ENCODE measurements at regions not wholly inside any gene's neighbourhood (a gene's known extent, or its start where the extent isn't known, plus 50 kb on each side); places are given as distances from the start of the nearest gene placed in this dataset.

DNA sequence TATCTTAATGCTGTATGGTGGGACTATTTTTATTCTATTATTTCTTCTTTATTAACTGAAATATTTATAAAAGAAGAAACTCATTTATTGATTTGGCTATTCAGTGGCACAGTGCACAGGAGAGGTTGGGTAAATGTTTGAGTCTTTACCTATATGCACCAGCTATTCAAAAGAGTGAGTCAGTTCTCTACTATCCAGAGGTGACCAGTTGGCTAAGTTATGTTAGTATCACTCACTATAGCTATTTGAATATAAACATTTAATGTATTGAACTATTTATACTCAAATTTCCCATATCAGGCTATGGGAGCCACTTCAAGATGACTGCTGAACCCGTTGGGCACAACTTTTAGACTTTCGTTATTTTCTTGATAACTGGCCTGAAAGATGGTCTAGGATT, 106.1 kb upstream of the VEGFC start:
- no peak for DNase-seq

DNA sequence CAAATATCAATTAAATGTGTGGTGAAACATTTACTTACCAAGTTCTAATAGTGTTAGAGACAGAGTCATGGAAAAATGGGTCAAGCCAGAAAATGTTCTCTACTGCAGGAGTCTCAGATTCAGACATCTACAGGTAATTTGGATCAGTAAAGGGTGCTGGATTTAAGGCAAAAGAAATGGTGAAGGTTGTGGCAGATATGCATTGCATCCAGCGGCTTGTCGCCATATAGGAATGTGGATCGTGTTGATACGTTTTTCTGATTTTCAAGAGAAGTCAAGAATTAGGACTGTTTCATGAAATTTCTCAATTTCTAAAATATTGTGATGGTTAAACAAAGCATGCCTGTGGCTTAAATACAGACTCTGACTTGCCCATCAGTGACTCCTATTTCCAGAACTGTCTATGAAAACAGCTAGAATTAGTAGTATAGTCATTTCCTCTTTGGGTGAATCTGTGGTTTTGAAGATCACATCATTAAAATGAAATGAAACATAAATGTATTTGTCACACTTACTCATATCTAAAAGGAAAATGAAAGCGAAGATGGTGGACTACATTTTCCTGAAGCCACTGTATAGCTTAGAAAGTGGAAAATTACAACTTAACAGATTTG, 110.1 kb upstream of the VEGFC start:
- DNase-seq: no peak

DNA sequence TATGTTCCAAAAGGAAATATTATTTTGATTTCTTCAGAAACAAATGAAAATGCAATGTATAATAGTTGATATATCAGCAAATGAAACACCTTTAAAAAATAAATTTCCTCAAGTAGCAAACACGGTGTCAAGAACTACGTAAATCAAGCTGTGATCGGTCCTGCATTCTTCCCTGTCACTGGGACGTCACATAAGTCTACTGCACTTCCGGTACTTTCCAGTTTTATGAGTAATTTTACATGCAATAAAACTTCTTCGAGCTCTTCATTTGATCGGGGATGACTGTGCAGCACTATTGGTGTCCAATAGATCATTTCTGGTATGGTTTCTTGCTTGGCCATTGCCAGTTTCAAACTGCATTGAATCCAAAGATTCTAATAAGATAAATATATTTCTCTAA, 114.0 kb upstream of the VEGFC start:
- no peak for DNase-seq

DNA sequence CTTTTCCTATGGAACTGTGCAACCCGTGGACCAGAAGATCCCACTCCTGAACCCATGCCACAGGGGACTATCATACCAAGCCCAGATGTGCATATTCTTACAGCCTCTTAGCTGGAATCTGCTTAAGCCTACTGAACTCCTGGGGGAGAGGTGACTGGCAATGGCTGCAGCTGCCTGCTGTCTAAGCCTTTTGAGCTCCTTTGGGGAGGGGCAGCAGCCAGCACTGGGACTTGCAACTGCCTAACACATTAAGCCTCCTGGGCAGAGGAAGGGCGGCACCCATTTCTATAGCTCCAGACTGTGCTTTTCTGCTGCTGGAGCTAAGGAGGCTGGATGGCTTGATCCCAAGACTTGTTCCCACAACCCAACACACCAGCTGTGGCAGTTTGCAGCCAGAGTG, 117.9 kb upstream of the VEGFC start:
- DNase-seq: no peak

DNA sequence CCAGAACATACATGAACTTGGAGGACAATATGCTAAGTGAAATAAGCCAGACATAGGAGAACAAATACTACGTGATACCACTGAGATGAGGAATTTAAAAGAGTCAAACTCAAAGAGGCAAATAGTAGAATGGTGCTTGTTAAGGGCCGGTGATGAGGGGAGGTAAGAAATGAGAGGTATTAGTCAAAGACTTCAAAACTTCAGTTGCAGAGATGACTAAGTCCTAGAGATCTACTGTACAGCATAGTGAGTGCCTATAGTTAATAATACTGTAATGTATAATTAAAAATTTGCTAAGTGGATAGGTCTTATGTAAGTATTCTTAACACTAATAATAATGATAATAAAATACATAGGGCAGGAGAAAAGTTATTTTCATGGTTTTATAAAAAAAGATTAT, 126.9 kb upstream of the VEGFC start:
- no peak for DNase-seq

DNA sequence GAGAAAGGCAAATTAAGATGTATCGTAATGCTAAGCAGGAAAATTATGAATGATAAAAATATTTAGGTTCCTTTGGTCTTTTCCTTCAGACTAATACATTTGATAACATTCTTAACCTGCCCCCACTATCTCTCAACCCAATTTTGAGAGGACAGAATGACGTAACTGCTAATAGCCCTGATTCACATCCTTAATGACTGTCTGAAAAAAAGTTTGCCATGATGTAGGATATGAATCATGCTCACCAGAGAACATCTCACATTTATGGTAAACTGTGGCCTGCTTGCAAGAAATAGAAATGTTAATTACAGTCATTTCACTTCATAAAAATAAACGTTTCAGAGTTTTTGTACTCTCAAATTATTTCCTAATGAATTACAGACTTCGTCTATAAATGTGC, 128.0 kb upstream of the VEGFC start:
- no peak for DNase-seq

DNA sequence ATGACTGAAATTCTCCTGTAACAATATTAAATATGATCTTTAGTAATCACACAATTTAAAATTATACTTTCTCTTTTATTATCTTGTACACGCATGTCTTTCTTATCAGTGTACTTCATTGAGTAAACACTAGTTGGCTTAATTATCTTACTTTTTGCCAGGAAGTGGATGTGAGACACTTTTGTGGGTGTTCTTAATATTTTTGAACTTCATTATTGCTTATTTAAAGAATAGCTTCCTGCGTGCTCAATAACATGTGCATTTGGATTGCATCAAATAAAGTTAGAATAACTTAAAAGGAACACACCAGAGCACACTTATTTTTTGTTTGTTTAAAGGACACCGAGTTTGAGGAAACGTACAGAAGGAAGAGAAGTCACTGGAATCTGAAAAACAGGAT, 128.5 kb upstream of the VEGFC start:
- DNase-seq: no peak

DNA sequence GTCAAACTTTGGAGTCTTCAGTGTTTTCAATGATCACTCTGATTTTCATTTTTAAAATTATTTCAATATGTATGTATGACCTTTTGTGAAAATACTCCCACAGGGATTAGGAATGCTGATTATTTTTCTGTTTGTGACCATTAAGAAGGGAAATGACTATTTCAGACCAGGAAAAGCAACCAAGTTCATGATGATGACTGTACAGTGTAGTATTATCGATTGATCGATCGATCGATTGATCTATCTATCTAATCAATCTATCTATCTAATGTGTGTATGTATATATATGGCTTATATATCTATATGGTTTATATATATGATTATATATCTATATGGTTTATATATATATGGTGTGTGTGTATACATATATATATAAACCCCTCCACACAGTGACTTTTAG, 131.5 kb upstream of the VEGFC start:
- DNase-seq: no peak

DNA sequence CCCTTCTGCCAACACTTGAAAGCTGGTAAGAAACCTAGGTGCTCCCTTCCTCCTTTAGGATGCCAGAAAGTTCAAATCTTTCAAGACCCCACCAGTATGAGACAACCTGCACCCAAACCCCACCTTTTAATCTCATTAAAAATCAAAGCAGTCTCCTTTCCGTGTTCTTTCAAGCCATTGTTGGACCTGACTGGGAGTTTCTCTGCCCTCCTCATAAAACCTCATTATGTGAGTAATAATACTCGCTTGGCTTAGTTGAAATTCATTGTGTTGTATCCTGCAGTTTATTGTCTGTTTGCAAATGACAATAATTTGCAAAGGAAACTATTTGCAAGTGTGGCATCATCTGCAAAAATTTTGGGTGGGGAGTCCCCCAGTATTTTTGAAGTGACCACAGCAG, 133.2 kb upstream of the VEGFC start:
- DNase-seq: no peak

DNA sequence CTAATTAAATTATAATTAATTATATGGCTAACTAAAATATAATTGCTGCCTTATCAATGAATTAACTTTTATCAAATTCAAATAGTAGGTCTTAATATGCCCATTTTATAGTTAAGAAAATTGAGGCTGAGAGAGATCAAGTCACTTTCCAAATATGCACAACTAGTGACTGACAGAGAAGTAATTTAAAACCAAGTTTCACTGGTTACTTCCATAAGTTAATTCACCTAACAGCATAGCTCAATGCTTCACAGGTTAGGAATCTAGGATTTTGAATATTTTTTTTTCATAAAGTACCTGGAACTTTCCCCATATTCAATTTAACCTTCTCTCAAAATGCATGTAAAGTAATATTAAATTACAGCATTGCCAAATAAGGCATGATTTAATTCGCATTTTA, 134.4 kb upstream of the VEGFC start:
- no peak for DNase-seq

DNA sequence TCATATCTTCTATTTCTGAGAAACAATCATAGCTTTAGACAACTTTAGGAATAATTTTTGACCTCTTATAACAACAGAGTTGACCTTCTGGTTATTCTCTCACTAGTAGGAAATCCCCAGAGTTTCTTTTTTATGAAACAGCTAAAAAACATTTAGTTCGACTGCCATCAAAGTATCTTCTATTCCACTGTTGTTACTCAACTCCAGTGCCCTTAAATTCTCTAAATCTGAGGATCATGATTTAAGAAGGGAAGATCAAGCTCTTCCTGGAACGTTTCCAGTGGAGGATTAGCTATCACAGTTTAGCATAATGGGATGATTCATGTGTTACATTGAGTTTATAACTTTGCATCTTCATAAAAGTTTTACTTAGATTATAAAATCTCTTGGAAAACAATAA, 134.9 kb upstream of the VEGFC start:
- DNase-seq: no peak

DNA sequence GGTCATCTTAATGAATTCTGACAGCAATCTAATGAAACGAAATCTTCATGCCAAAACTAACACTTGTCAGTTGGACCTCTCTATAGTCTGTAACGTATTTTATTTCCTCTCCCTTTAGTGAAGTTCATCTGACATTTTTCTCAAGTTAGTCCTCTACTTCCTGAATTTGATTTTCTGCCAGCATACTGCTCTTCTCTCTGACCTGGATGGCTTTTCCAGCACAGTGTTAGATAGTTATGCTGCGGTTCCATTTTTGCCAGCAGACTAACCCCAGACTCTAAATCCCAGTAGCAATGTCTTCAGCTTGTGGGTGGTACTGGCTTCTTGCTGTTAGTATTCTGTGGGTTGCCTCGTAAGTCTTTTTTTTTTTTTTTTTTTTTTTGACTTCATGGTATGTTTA, 146.7 kb upstream of the VEGFC start:
- DNase-seq: no peak

DNA sequence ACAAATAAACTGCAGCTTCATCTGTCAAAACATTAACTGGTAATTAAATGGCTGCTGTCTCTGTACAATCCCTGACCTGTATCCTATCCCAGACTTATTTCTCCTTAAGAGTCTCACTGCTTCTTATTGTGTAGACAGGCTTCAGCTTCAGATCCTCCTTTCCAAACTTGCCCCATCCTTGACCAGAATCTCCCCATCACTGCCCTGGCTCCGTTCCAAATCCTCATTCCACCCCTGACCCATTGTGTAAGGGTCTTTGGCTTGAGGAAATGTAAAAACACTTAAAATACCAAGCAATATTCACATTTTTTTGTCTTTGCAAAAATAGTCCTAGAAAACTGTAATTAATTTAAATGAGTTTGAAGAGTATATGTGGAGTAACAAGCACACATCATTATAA, 152.6 kb upstream of the VEGFC start:
- no peak for DNase-seq

DNA sequence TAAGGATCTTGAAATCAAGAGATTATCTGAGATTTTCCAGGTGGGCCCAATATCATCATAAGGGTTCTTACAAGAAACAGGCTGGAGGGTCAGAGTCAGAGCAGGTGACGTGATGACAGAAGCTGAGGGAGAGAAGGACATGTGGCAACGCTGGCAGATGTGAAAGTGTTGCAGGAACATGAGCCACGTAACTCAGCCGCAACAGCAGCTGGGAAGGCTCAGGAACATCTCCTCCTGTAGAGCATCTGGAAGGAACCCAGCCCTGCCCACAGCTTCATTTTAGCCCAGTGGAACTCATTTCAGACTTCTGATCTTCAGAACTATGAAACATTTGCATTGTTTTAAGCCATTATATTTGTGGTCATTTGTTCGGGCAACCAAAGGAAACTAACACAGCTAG, 156.3 kb upstream of the VEGFC start:
- DNase-seq: no peak

DNA sequence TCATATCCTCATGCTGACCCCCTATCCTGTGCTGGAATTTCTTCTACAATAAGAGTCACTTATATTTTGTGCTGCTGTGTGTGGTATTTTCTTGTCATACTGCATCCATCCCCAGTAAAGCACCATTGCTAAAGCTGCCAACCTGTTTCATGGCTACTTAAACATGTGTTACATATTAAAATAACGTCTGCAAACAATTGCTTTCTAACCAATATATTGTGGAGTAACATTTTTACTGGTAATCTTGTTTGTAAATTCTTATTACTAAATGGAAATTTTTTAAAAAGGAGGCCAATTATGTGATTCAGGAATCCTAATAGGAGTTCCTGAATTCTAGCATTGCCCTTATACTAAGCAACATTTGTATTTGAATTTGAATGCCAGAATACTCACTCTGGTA, 160.3 kb upstream of the VEGFC start:
- DNase-seq: no peak

DNA sequence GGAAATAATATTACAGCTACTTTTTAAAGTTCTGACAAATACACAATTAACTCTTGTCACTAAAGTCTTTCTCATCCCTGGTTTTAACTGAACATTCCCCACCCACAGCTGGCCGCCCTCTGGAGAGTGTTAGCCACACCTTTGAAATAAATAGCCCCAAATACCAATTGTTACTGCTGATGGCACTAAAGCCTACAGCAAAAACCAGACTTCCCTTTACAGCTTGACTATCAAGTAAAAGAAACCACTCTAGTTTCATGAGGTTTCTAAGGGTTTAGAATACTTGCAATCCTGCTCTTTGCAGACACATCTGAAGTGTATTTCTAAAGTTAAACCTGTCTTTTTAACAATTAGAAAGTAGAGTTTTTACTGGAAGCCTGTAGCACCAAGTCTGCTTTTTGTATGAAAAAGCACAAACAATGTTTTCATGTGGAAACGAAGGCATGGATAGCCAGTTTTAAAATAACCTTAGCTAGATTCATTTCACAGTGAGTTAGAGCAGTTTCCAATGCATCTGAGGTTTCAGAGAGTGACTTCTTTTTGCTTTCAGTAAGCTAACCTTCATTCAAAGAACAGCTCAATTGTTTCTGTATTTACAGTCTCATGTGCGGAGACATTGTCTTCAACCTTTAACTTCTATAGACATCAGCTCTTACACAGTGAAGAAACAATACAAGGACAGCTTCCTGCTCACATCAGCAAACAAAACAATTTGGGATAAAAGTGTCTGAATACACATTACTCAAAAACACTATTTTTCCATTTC, 164.8 kb upstream of the VEGFC start:
- DNase-seq: no peak

DNA sequence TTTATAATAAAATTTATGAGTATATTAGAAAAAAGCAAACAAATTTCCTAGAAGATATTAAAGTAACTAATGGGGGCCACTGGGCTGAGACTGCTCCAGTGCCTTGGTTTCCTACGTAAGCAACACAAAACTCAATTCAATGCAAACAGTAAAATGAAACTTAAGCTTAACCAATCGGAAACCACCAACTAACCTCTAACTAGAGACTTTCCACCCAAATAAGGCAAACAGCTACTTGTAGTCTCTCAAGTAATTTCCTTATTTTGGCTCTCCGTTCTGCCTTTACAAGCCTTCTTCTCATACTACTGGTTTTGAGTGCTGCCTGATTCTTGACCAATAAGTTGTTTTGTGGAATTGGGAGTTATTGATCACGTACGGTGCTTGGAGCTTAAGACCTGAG, 167.3 kb upstream of the VEGFC start:
- DNase-seq: no peak

DNA sequence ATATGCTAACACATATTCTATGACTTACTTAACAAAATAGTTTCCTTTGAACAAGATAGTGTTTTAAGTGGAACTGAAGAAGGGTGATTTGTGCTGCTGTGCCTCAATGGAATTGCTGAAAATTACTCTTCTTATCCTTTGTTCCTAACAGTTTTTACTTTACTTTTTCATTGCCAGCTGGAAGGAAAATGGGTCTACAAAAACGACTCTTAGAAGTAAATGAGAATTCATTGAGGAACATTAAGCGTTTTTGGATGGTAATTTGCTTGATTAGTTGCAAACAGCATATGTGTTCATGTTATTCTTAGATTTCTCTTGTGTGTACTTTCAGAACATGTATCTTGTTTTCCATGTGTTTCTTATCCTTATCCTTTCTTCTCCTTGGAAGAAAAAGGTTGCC, 170.4 kb upstream of the VEGFC start:
- DNase-seq: no peak

DNA sequence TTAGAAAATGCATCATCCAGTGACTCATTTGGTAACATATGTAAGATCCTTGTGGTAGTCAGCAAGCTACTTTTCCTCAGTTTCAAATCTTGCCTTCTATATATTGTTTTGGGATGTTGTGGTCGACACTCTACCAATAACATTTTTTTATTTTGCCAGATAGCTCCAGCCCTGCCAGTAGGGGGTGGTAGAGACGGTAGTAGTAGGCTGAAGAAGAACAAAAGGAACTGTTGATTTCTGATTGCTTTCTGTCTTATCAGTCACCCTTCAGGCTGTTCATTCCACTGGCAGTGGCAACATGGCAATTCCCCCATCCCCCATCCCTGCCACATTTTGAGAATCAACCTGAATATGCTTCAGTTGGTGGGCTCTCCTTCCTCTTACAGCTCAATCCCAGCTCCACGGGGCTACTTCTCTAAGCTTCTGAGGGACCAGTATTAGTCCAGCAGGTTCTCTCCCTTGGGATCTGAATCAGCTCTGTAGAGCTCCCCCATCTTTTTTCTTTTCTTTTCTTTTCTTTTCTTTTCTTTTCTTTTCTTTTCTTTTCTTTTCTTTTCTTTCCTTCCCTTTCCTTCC, 171.5 kb upstream of the VEGFC start:
- no peak for DNase-seq

DNA sequence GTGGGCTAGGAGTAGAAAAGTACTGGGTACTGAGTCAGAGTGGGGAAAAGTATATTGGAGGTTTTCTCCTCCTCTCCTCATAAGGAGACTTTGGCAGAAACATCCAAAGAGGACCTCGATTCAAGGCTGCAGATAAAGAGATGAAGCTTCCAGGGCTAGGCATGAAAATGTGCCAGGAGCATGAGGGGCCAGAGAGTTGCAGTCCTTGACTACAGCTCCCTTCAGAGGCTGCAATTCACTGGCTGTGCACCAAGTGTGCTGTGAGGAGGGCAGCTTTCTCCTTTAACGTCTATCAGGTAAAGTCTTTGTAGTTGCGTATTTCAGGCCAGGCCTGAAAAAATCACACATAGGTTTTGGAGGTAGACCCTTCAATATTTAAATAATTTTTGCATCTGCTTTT, 174.9 kb upstream of the VEGFC start:
- DNase-seq: no peak

DNA sequence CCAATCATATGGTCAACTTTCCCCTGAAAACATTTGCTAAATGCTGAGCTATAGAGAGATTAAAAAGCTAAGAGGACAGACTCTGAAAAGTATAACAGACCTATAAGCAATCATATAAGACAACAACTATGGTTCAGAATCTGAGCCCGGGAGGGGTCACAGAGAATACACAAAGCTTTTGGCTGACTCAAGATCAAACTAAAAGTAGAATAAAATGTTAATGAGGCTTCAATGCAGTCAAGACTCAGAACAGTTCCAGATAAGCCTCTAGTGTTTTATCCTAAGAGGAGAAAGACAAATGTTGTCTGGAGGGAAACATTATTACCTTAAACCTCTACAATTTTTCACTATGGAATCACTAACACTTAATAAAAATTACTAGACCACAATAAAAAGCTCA, 175.4 kb upstream of the VEGFC start:
- DNase-seq: no peak

DNA sequence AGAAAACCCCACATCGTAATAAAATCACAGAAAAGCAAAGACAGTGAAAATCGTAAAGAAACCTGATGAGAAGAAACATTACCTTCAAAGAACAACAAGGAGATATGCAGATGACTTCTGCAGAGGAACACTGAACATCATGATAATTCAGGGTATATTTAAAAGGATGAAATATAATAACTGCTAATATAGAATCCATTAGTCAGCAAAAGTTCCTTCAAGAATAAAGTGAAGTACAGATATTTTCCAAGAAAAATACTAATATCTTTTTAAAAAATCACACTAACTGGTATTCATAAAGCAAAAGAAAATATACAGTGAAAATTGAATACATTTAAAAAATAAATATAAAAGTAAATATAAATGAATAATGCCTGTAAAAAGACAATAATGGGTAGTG, 176.3 kb upstream of the VEGFC start:
- DNase-seq: no peak

DNA sequence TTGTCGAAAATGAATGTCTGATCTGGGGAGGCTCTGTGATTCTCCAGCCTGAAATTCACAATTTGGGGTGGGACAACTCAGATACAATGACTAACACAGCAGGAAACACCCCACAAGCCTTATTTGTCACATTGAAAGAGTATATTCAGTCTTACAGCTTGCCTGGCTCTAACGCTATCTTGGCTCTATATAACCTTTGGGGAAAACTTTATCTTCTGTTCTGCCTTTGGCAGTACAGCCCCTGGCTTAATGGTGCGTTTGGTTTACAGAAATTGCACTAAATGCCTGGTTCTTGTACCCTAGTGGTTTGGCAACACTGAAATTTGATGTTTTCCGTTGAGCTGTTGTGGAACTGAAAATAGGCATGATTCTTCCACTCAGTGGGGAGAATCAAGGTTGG, 178.1 kb upstream of the VEGFC start:
- DNase-seq: no peak
